HCT116 (cell line): ENCODE measurements at regions not wholly inside any gene's neighbourhood (a gene's known extent, or its start where the extent isn't known, plus 50 kb on each side); places are given as distances from the start of the nearest gene placed in this dataset.

Experiments used
- ATAC-seq: fragments of 200-7000 bp; cut with Tn5 transposase; 2 replicates; pipeline ENCODE4 v1.9.1; 2020; ENCODE audit warnings: mild to moderate bottlenecking, moderate library complexity
- BruUV-seq: library from RNA; stranded (reverse); fragments of 400-500 nt; replicated peaks from 2 replicates; lab custom pipeline; 2021; lab: Mats Ljungman, UMichigan
- CTCF ChIA-PET: fragments of 300-600 bp; sonication (Branson Sonifier 250); formaldehyde crosslinking; loops from one replicate; lab custom pipeline; 2021; ENCODE audit warnings: antibody characterized with exemption; lab: Charles Lee
- POLR2A ChIA-PET: fragments of 300-600, 350-600 bp; sonication (Branson Sonifier 250); formaldehyde crosslinking; loops from one replicate; lab custom pipeline; 2021; ENCODE audit warnings: antibody characterized with exemption; lab: Charles Lee
- RAD21 ChIA-PET, 2 experiments: fragments of 300-600 bp; sonication (Branson Sonifier 250); formaldehyde crosslinking; loops; one replicate each; lab custom pipeline; 2023; ENCODE audit warnings: low total read pairs in 2 of 2; ENCODE audit not compliant: uncharacterized antibody in 2 of 2, unreplicated experiment in 2 of 2, low non-redundant PET in 1 of 2; lab: Charles Lee
- DNase-seq: peaks from one replicate; pipeline ENCODE4 v3.0.0-alpha.2; 2010; ENCODE audit warnings: low read depth, low spot score
- H2AFZ ChIP-seq: fragments of 200-600 bp; shearing (Covaris generic), sonication (generic); 2 replicates; pipeline ENCODE4 v1.6.1; 2017; ENCODE audit warnings: low read depth, mixed run types, mixed read lengths, antibody characterized with exemption, low read length; ENCODE audit not compliant: poor library complexity, severe bottlenecking
- H3K27ac ChIP-seq: 2 replicates; pipeline ENCODE4 v1.5.1; 2012; ENCODE audit warnings: low read depth, low read length
- H3K27me3 ChIP-seq: fragments of 200-600 bp; sonication (generic); 2 replicates; pipeline ENCODE4 v1.6.1; 2016; ENCODE audit warnings: mixed run types, low read length, mixed read lengths; ENCODE audit not compliant: insufficient read depth
- H3K36me3 ChIP-seq, 2 experiments: fragments of 200-500 bp in 1 of 2; fragments of 200-600 bp in 1 of 2; sonication (Bioruptor generic) in 1 of 2; sonication (generic) in 1 of 2; 2 replicates each; pipeline versions ENCODE4 v1.5.1 to v1.6.1; 2014 to 2016; ENCODE audit warnings: low read length in 2 of 2, inconsistent platforms in 1 of 2, mixed read lengths in 1 of 2, mixed run types in 1 of 2; ENCODE audit not compliant: insufficient read depth in 2 of 2, control insufficient read depth in 1 of 2
- H3K4me1 ChIP-seq, 2 experiments: fragments of 200-600 bp in 1 of 2; sonication (generic) in 1 of 2; 2 replicates each; pipeline versions ENCODE4 v1.5.1 to v1.6.1; 2012 to 2017; ENCODE audit warnings: low read length in 2 of 2, inconsistent platforms in 1 of 2, mild to moderate bottlenecking in 1 of 2, mixed read lengths in 1 of 2, mixed run types in 1 of 2, moderate library complexity in 1 of 2; ENCODE audit not compliant: insufficient read depth in 2 of 2, control insufficient read depth in 1 of 2
- H3K4me2 ChIP-seq: fragments of 200-600 bp; sonication (generic); 2 replicates; pipeline ENCODE4 v1.6.1; 2017; ENCODE audit warnings: mixed run types, low read length, mixed read lengths
- H3K4me3 ChIP-seq, 2 experiments: fragments of 200-600 bp in 1 of 2; sonication (generic) in 1 of 2; replicated peaks in 1 of 2; 2 replicates each; pipeline ENCODE4 v1.5.1; 2011 to 2016; ENCODE audit warnings: low read length in 2 of 2, control low read depth in 1 of 2, low read depth in 1 of 2, mild to moderate bottlenecking in 1 of 2, mixed read lengths in 1 of 2, mixed run types in 1 of 2
- H3K79me2 ChIP-seq: fragments of 200-600 bp; sonication (generic); 2 replicates; pipeline ENCODE4 v1.6.1; 2017; ENCODE audit warnings: mild to moderate bottlenecking, mixed run types, low read length, moderate library complexity, mixed read lengths; ENCODE audit not compliant: insufficient read depth
- H3K9ac ChIP-seq: fragments of 200-600 bp; sonication (generic); 2 replicates; pipeline ENCODE4 v1.6.1; 2016; ENCODE audit warnings: low read length, mixed read lengths
- H3K9me2 ChIP-seq: fragments of 200-600 bp; sonication (generic), shearing (Covaris generic); 2 replicates; pipeline ENCODE4 v1.6.1; 2017; ENCODE audit warnings: mixed run types, mild to moderate bottlenecking, moderate library complexity; ENCODE audit not compliant: insufficient read depth
- H3K9me3 ChIP-seq, 2 experiments: fragments of 200-500 bp in 1 of 2; fragments of 200-600 bp in 1 of 2; sonication (Bioruptor generic) in 1 of 2; sonication (generic) in 1 of 2; 2 replicates each; pipeline ENCODE4 v1.6.1; 2014 to 2017; ENCODE audit warnings: low read length in 2 of 2, mixed read lengths in 2 of 2, inconsistent platforms in 1 of 2, low read depth in 1 of 2, mild to moderate bottlenecking in 1 of 2, mixed run types in 1 of 2, moderate library complexity in 1 of 2; ENCODE audit not compliant: control insufficient read depth in 1 of 2, insufficient read depth in 1 of 2
- H4K20me1 ChIP-seq: fragments of 200-600 bp; sonication (generic), shearing (Covaris generic); 2 replicates; pipeline ENCODE4 v1.6.1; 2017; ENCODE audit warnings: mixed run types, mild to moderate bottlenecking, moderate library complexity; ENCODE audit not compliant: insufficient read depth
- CEBPB ChIP-seq: IDR thresholded peaks from 2 replicates; pipeline ENCODE4 v1.6.1; 2012; ENCODE audit warnings: low read depth
- FOSL1 ChIP-seq: IDR thresholded peaks from 2 replicates; pipeline ENCODE4 v1.6.1; 2012; ENCODE audit warnings: low read depth
- JUND ChIP-seq: IDR thresholded peaks from 2 replicates; pipeline ENCODE4 v1.6.1; 2012
- POLR2A ChIP-seq: IDR thresholded peaks from 2 replicates; pipeline ENCODE4 v1.7.0; 2011; ENCODE audit warnings: borderline replicate concordance; ENCODE audit not compliant: insufficient read depth, insufficient read length; ENCODE audit errors: extremely low read depth
- RAD21 ChIP-seq: IDR thresholded peaks from 2 replicates; pipeline ENCODE4 v1.6.1; 2012; ENCODE audit warnings: low read depth, mild to moderate bottlenecking
- YY1 ChIP-seq: IDR thresholded peaks from 2 replicates; pipeline ENCODE4 v1.6.1; 2011; ENCODE audit warnings: low read length, low read depth, moderate library complexity, mild to moderate bottlenecking; ENCODE audit not compliant: insufficient replicate concordance; ENCODE audit errors: extremely low read depth
- intact Hi-C: fragments of 100-400 bp; cut with micrococcal nuclease; formaldehyde crosslinking; loops from 2 replicates; pipeline ENCODE4 v1.10.0; 2022
- TF ChIP-seq, protein P1 (sequence below): IDR thresholded peaks from 2 replicates; pipeline ENCODE4 v1.6.1; 2012
- TF ChIP-seq, protein P2 (sequence below): IDR thresholded peaks from 2 replicates; pipeline ENCODE4 v1.6.1; 2012; ENCODE audit warnings: low read depth

GRCh38 chrX:22351966-22352365 is 79.3 kb downstream of the CBLL2 start:
- RAD21 ChIA-PET = no interaction called here

GRCh38 chrX:22357621-22358020 is 84.9 kb downstream of the CBLL2 start:
- Histone ChIP-seq H3K4me3 (no peak overlapping the region), H4K20me1 (no peaks in the 10 kb centered on the region), H3K27ac (no peak overlapping the region), H3K27me3 (no peaks in the 10 kb centered on the region), H2AFZ (no peak overlapping the region), H3K9ac (no peak overlapping the region), H3K9me3 (no peaks in the 10 kb centered on the region), H3K36me3 (no peaks in the 10 kb centered on the region), H3K79me2 (no peaks in the 10 kb centered on the region), H3K4me2 (no peak overlapping the region), H3K4me1 (no peaks in the 10 kb centered on the region), H3K9me2 (no peaks in the 10 kb centered on the region)
- no peak for DNase-seq
- ChIA-PET RAD21 (no interaction called here), POLR2A (no interaction called here), CTCF (no interaction called here)
- TF ChIP-seq CEBPB = no peak
- no peak for TF ChIP-seq RAD21
- TF ChIP-seq, protein P1, sequence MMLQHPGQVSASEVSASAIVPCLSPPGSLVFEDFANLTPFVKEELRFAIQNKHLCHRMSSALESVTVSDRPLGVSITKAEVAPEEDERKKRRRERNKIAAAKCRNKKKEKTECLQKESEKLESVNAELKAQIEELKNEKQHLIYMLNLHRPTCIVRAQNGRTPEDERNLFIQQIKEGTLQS = no peak
- no peak for ATAC-seq
- no TSS peak for BruUV-seq
- intact Hi-C loops = no loop called here

More at GRCh38 chrX:22351966-22352365, 79.3 kb downstream of the CBLL2 start:
- Histone ChIP-seq H3K9me3 (no peaks in the 10 kb centered on the region), H3K36me3 (no peaks in the 10 kb centered on the region), H3K27ac (no peak overlapping the region), H2AFZ (peak overlapping the region; percentile 4), H3K79me2 (no peaks in the 10 kb centered on the region), H3K4me2 (peak overlapping the region; percentile 21; the same call in 1 of the 2 replicates)
- POLR2A ChIA-PET = no interaction called here
- ATAC-seq = no peak
- no peak for DNase-seq
- intact Hi-C loops = no loop called here
- CTCF ChIA-PET = no interaction called here
- TF ChIP-seq JUND (peak; percentile 20; the same call in 1 of the 2 replicates), FOSL1 (peak; percentile 33; the same call in 1 of the 2 replicates), POLR2A (no peak), YY1 (no peak)
- TF ChIP-seq, protein P2, sequence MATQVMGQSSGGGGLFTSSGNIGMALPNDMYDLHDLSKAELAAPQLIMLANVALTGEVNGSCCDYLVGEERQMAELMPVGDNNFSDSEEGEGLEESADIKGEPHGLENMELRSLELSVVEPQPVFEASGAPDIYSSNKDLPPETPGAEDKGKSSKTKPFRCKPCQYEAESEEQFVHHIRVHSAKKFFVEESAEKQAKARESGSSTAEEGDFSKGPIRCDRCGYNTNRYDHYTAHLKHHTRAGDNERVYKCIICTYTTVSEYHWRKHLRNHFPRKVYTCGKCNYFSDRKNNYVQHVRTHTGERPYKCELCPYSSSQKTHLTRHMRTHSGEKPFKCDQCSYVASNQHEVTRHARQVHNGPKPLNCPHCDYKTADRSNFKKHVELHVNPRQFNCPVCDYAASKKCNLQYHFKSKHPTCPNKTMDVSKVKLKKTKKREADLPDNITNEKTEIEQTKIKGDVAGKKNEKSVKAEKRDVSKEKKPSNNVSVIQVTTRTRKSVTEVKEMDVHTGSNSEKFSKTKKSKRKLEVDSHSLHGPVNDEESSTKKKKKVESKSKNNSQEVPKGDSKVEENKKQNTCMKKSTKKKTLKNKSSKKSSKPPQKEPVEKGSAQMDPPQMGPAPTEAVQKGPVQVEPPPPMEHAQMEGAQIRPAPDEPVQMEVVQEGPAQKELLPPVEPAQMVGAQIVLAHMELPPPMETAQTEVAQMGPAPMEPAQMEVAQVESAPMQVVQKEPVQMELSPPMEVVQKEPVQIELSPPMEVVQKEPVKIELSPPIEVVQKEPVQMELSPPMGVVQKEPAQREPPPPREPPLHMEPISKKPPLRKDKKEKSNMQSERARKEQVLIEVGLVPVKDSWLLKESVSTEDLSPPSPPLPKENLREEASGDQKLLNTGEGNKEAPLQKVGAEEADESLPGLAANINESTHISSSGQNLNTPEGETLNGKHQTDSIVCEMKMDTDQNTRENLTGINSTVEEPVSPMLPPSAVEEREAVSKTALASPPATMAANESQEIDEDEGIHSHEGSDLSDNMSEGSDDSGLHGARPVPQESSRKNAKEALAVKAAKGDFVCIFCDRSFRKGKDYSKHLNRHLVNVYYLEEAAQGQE = no peak
- TF ChIP-seq, all 23 proteins: peak for 2
- no TSS peak for BruUV-seq
- no peaks in the 10 kb centered on the region for H3K27me3 ChIP-seq
- no peak overlapping the region for H3K9ac ChIP-seq
- H3K9me2 ChIP-seq = no peaks in the 10 kb centered on the region
- no peaks in the 10 kb centered on the region for H4K20me1 ChIP-seq
- H3K4me3 ChIP-seq = no peak overlapping the region
- peaks cover 0 to 5% of the 10 kb centered on the region in 2 experiments; a peak in 2 of 4 replicates for H3K4me1 ChIP-seq
